Uterus (tissue), 3 donors: ENCODE measurements at regions not wholly inside any gene's neighbourhood (a gene's known extent, or its start where the extent isn't known, plus 50 kb on each side); places are given as distances from the start of the nearest gene placed in this dataset.

ENCODE experiments used
- DNase-seq, 2 donors: peaks; one replicate each; pipeline ENCODE4 v3.0.0-alpha.2; 2019 to 2020
- H3K27ac ChIP-seq, 2 donors: fragments of 200-600 bp; sonication (generic); 1 replicate in 1 of 2; 2 replicates in 1 of 2; pipeline ENCODE4 v1.5.1; 2016 to 2018
- H3K27me3 ChIP-seq, 2 donors: fragments of 200-600 bp; sonication (generic); one replicate each; pipeline ENCODE4 v1.5.1; 2018 to 2019; ENCODE audit warnings: control low read depth in 1 of 2
- H3K36me3 ChIP-seq, 2 donors: fragments of 200-600 bp; sonication (generic); one replicate each; pipeline ENCODE4 v1.5.1; 2019; ENCODE audit warnings: control low read depth in 1 of 2
- H3K4me1 ChIP-seq, 2 donors: fragments of 200-600 bp; sonication (generic); one replicate each; pipeline ENCODE4 v1.5.1; 2018 to 2019; ENCODE audit warnings: control low read depth in 1 of 2
- H3K4me3 ChIP-seq, 2 donors: fragments of 200-600 bp; sonication (generic); 1 replicate in 1 of 2; 2 replicates in 1 of 2; pipeline ENCODE4 v1.5.1; 2018 to 2019; ENCODE audit warnings: mild to moderate bottlenecking in 1 of 2
- H3K9me3 ChIP-seq, 2 donors: fragments of 200-600 bp; sonication (generic); one replicate each; pipeline ENCODE4 v1.5.1; 2019; ENCODE audit warnings: control low read depth in 1 of 2
- POLR2A ChIP-seq, 2 donors: fragments of 450-650 bp; IDR thresholded peaks; one replicate each; pipeline ENCODE4 v1.6.1; 2016; ENCODE audit warnings: antibody characterized with exemption in 2 of 2, mild to moderate bottlenecking in 1 of 2, moderate library complexity in 1 of 2
- intact Hi-C: fragments of 100-400 bp; cut with DNase I; formaldehyde crosslinking; loops from one replicate; pipeline ENCODE4 v1.15.1; 2023; ENCODE audit warnings: low total_unique reads
- TF ChIP-seq, protein P1 (sequence below), 4 experiments: fragments of 200-600 bp in 2 of 4; fragments of 450-650 bp in 2 of 4; sonication (generic) in 2 of 4; IDR thresholded peaks; one replicate each; pipeline ENCODE4 v1.5.1; 2016 to 2019; ENCODE audit warnings: antibody characterized with exemption in 4 of 4, mild to moderate bottlenecking in 2 of 4, moderate library complexity in 1 of 4
- donor health status: DM: yes; HTN: yes; CAD: no.

DNA sequence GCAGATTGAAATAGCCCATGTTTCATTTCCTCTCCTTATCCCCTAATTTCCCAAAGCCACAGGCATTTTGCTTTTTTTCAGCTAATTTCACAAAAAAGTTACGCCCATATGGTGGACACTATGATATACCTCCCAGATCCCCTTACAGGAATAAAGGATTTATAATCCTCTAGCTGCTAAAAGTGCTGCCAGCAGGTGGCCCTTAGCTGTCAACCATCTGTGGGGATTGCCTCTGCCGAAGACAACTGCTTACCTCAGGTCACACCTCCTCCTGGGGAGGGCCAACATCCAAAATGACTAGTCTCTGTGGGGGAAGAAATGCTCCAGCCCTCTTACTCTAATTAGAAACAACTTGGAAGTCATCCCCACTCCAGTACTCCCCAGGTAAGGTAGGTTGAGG, 61.0 kb upstream of the EPB41L3 start:
- Histone ChIP-seq H3K4me3 (no peak overlapping the region), H3K9me3 (no peaks in the 10 kb centered on the region), H3K4me1 (no peaks in the 10 kb centered on the region), H3K27ac (no peak overlapping the region), H3K36me3 (no peaks in the 10 kb centered on the region), H3K27me3 (no peaks in the 10 kb centered on the region)
- TF ChIP-seq, protein P1, sequence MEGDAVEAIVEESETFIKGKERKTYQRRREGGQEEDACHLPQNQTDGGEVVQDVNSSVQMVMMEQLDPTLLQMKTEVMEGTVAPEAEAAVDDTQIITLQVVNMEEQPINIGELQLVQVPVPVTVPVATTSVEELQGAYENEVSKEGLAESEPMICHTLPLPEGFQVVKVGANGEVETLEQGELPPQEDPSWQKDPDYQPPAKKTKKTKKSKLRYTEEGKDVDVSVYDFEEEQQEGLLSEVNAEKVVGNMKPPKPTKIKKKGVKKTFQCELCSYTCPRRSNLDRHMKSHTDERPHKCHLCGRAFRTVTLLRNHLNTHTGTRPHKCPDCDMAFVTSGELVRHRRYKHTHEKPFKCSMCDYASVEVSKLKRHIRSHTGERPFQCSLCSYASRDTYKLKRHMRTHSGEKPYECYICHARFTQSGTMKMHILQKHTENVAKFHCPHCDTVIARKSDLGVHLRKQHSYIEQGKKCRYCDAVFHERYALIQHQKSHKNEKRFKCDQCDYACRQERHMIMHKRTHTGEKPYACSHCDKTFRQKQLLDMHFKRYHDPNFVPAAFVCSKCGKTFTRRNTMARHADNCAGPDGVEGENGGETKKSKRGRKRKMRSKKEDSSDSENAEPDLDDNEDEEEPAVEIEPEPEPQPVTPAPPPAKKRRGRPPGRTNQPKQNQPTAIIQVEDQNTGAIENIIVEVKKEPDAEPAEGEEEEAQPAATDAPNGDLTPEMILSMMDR (IDR thresholded peaks at IDR 0.05) = no peak
- no peak for TF ChIP-seq POLR2A (IDR thresholded peaks at IDR 0.05)
- DNase-seq = no peak
- intact Hi-C loops = no loop called here

DNA sequence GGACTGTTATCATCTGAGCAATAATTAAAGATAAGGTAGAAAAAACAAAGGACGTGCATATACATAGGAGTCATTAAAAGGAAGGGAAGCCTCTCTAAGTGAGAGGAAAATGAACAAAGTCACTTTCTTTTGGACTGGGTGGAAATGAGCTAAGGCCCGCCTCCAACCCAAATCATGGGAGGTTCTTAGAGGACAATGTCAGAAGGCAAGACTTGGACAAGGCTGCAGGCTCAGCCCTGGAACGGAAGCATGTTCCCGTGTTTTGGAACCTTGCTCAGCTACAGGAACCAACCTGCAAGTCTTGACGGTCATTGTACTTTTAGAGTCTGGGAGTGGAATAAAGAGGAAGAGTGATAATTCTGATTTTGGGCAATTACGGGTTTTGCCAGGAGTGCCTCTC, 59.4 kb upstream of the EPB41L3 start:
- no peak for TF ChIP-seq POLR2A (IDR thresholded peaks at IDR 0.05)
- TF ChIP-seq, protein P1 (IDR thresholded peaks at IDR 0.05) = no peak
- H3K27me3 ChIP-seq = no peaks in the 10 kb centered on the region
- intact Hi-C loops = no loop called here
- H3K4me1 ChIP-seq = no peaks in the 10 kb centered on the region
- H3K9me3 ChIP-seq = no peaks in the 10 kb centered on the region
- H3K27ac ChIP-seq = no peak overlapping the region
- no peak overlapping the region for H3K4me3 ChIP-seq
- DNase-seq = no peak
- H3K36me3 ChIP-seq = no peaks in the 10 kb centered on the region

DNA sequence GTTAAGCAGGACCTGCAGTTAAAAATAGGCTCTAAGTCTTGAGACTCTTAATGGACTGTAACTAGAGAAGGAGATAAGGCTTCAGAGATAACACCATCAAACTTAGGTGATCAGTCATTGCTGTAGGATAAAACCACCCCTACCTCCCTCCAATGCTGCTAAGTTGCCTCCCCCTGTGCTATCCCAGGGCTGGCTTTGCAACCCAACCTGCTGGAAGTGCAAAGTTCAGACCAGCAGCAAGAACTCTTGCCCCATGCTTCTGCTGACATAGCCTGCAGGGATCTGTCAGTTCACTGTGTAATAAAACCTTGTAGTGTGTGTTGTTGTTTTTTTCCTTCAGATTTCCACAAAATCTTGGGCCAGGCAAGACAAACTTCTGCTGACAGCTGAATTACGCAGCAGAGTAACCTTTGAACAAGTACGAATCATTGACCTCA, 57.4 kb upstream of the EPB41L3 start:
- TF ChIP-seq, protein P1 (IDR thresholded peaks at IDR 0.05) = no peak
- TF ChIP-seq POLR2A (IDR thresholded peaks at IDR 0.05) = no peak
- intact Hi-C loops = no loop called here
- peak overlapping the region in 1 of 2 donors; percentile 27 for H3K27ac ChIP-seq
- no peak overlapping the region for H3K4me3 ChIP-seq
- H3K9me3 ChIP-seq = no peaks in the 10 kb centered on the region
- DNase-seq = no peak
- H3K36me3 ChIP-seq = no peaks in the 10 kb centered on the region
- H3K27me3 ChIP-seq = no peaks in the 10 kb centered on the region
- no peaks in the 10 kb centered on the region for H3K4me1 ChIP-seq

DNA sequence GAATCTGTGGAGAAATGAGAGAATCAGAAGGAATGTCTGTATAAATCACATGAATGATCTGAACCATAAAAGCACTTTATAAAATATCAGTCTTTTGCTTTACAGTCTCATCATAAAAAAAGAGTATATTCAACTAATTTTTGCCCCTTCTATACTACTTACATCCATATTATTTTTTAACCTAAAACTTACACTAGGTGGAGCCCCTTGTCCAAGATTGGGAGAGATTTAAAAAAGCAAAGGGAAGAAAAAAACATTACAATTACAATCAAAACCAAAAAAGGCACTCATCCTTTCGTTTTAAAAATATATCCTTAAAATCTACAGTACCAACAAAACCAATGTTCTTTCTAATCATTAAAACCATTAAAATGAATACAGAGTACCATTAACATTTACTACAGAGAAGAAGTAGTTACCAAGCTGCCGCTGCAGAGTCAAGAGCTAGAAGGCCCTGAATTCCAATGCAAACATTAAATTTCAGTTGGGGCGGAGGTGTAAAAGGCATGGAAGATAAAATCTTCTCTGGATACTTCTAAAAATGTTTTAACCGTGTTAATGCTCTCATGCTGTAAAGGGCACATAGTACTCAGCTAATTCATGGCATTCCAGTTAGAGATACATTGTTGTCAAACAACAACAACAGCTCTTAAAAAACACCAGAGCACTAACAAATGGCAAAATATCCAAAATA, 56.7 kb upstream of the EPB41L3 start:
- no peaks in the 10 kb centered on the region for H3K4me1 ChIP-seq
- peak overlapping the region in 1 of 2 donors; percentile 27 for H3K27ac ChIP-seq
- TF ChIP-seq, protein P1 (IDR thresholded peaks at IDR 0.05) = peak; percentile 27 to 52 (median 48)
- TF ChIP-seq POLR2A (IDR thresholded peaks at IDR 0.05) = no peak
- H3K4me3 ChIP-seq = no peak overlapping the region
- DNase-seq = no peak
- intact Hi-C loops = no loop called here
- H3K27me3 ChIP-seq = no peaks in the 10 kb centered on the region
- H3K36me3 ChIP-seq = no peaks in the 10 kb centered on the region
- H3K9me3 ChIP-seq = no peaks in the 10 kb centered on the region

DNA sequence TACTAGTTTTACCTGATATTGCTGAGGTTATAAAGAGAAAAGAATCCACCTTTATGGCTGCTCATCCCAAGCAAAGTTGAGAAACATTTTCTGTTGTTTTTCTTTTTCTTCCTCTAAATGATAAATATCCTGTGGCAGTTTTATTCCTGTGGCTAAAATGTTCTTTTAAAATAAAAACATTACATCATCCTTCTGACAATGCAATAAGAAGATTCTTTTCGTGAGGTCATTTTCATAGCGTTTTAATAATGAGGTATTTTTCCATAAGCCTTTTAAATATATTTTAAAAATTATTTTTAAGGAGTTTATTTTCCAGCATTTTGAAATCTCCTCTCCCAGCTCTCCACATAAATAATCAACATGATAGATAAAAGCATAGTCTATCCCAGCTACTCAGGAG, 52.8 kb upstream of the EPB41L3 start:
- no peak for DNase-seq
- Histone ChIP-seq H3K27me3 (no peaks in the 10 kb centered on the region), H3K4me1 (no peaks in the 10 kb centered on the region), H3K36me3 (no peaks in the 10 kb centered on the region), H3K9me3 (no peaks in the 10 kb centered on the region), H3K27ac (peak overlapping the region; percentile 26 to 62), H3K4me3 (no peak overlapping the region)
- no peak for TF ChIP-seq POLR2A (IDR thresholded peaks at IDR 0.05)
- TF ChIP-seq, protein P1 (IDR thresholded peaks at IDR 0.05) = no peak
- intact Hi-C loops = no loop called here
